Kidney epithelial cell (primary cell): ENCODE measurements at regions not wholly inside any gene's neighbourhood (a gene's known extent, or its start where the extent isn't known, plus 50 kb on each side); places are given as distances from the start of the nearest gene placed in this dataset.

Experiments used
- DNase-seq: peaks from one replicate; pipeline ENCODE4 v3.0.0-alpha.2; 2010; ENCODE audit warnings: low read depth
- H3K27me3 ChIP-seq: 2 replicates; pipeline ENCODE4 v1.6.0; 2011; ENCODE audit warnings: low read length; ENCODE audit not compliant: control insufficient read depth, insufficient read depth
- H3K36me3 ChIP-seq: 2 replicates; pipeline ENCODE4 v1.5.1; 2011; ENCODE audit warnings: low read length; ENCODE audit not compliant: control insufficient read depth, insufficient read depth
- H3K4me3 ChIP-seq: 2 replicates; pipeline ENCODE4 v1.5.1; 2011; ENCODE audit warnings: low read depth, mild to moderate bottlenecking, control low read depth, low read length
- CTCF ChIP-seq: IDR thresholded peaks from 2 replicates; pipeline ENCODE4 v1.5.1; 2011; ENCODE audit warnings: mild to moderate bottlenecking, moderate library complexity, low read length, control low read depth, inconsistent platforms; ENCODE audit not compliant: insufficient read depth, poor library complexity, severe bottlenecking

GRCh38 chr7:7119729-7120128, 62.6 kb upstream of the C1GALT1 start:
- Histone ChIP-seq H3K4me3 (no peak overlapping the region), H3K27me3 (no peaks in the 10 kb centered on the region), H3K36me3 (no peaks in the 10 kb centered on the region)
- no peak for TF ChIP-seq CTCF
- no peak for DNase-seq

GRCh38 chr7:7122033-7122478, 60.3 kb upstream of the C1GALT1 start:
- TF ChIP-seq CTCF: no peak
- Histone ChIP-seq H3K36me3 (no peaks in the 10 kb centered on the region), H3K27me3 (no peaks in the 10 kb centered on the region), H3K4me3 (no peak overlapping the region)
- DNase-seq: no peak

- Histone ChIP-seq H3K27me3 (no peaks in the 10 kb centered on the region), H3K4me3 (no peak overlapping the region), H3K36me3 (no peaks in the 10 kb centered on the region)
- no peak for DNase-seq
- TF ChIP-seq CTCF: no peak
These were observed 59.6 kb upstream of the C1GALT1 start for GRCh38 chr7:7122701-7123281.

GRCh38 chr7:7125963-7126362, 56.4 kb upstream of the C1GALT1 start:
- no peaks in the 10 kb centered on the region for H3K27me3 ChIP-seq
- H3K4me3 ChIP-seq: no peak overlapping the region
- no peaks in the 10 kb centered on the region for H3K36me3 ChIP-seq
- no peak for TF ChIP-seq CTCF
- no peak for DNase-seq

- H3K27me3 ChIP-seq: no peaks in the 10 kb centered on the region
- no peak overlapping the region for H3K4me3 ChIP-seq
- no peaks in the 10 kb centered on the region for H3K36me3 ChIP-seq
- no peak for DNase-seq
- TF ChIP-seq CTCF: no peak
These were observed 54.6 kb upstream of the C1GALT1 start for GRCh38 chr7:7127773-7128172.

- H3K4me3 ChIP-seq: no peak overlapping the region
- no peak for TF ChIP-seq CTCF
- DNase-seq: no peak
- H3K27me3 ChIP-seq: no peaks in the 10 kb centered on the region
- no peaks in the 10 kb centered on the region for H3K36me3 ChIP-seq
These were observed 53.0 kb upstream of the C1GALT1 start for GRCh38 chr7:7129381-7129780.
